Stimulated activated naive B cell treated with anti-CD40 and anti-IgM and Interleukin-4, amounts not matched to agents 10 μg/mL and 1 μg/mL and 100 μg/mL, for 72 hours (primary cell): ENCODE measurements at regions not wholly inside any gene's neighbourhood (a gene's known extent, or its start where the extent isn't known, plus 50 kb on each side); places are given as distances from the start of the nearest gene placed in this dataset.

Source experiments
- ATAC-seq, 2 donors: fragments of 150-1000 bp; cut with Tn5 transposase; replicated peaks; 2 replicates each; pipeline ENCODE4 v1.10.0; 2021; ENCODE audit warnings: moderate library complexity in 1 of 2
- DNase-seq: peaks from one replicate; pipeline ENCODE4 v3.0.0; 2021
- H3K27ac Mint-ChIP-seq: one replicate; pipeline ENCODE4 v1.8.0; 2022; ENCODE audit warnings: mild to moderate bottlenecking, mixed read lengths
- H3K27me3 Mint-ChIP-seq, 2 donors: one replicate each; pipeline ENCODE4 v1.8.0; 2022; ENCODE audit warnings: mixed read lengths in 2 of 2
- H3K36me3 Mint-ChIP-seq, 2 donors: one replicate each; pipeline ENCODE4 v1.8.0; 2022; ENCODE audit warnings: mixed read lengths in 2 of 2, mild to moderate bottlenecking in 1 of 2
- H3K4me1 Mint-ChIP-seq, 2 donors: one replicate each; pipeline ENCODE4 v1.8.0; 2022; ENCODE audit warnings: mixed read lengths in 2 of 2, mild to moderate bottlenecking in 1 of 2
- H3K4me3 Mint-ChIP-seq, 2 donors: one replicate each; pipeline ENCODE4 v1.8.0; 2022; ENCODE audit warnings: mild to moderate bottlenecking in 2 of 2, mixed read lengths in 2 of 2, moderate library complexity in 1 of 2
- H3K9me3 Mint-ChIP-seq, 2 donors: one replicate each; pipeline ENCODE4 v1.8.0; 2022; ENCODE audit warnings: mixed read lengths in 2 of 2, mild to moderate bottlenecking in 1 of 2

- DNase-seq, result no peak
Measured at GRCh38 chr9:7957803-7958202, 158.2 kb upstream of the DMAC1 start.

GRCh38 chr9:7947577-7947976, 148.0 kb upstream of the DMAC1 start:
- Mint-ChIP-seq H3K4me1 (peaks cover 5 to 9% of the 10 kb centered on the region in 2 donors), H3K27ac (no peak overlapping the region), H3K9me3 (peaks cover 0 to 1% of the 10 kb centered on the region in 2 donors), H3K4me3 (no peak overlapping the region), H3K36me3 (peaks cover 0 to 2% of the 10 kb centered on the region in 2 donors), H3K27me3 (no peaks in the 10 kb centered on the region)
- DNase-seq, result no peak
- ATAC-seq, result no peak

More at GRCh38 chr9:7957803-7958202, 158.2 kb upstream of the DMAC1 start:
- Mint-ChIP-seq H3K36me3 (no peaks in the 10 kb centered on the region), H3K27me3 (no peaks in the 10 kb centered on the region), H3K9me3 (no peaks in the 10 kb centered on the region), H3K4me1 (peaks cover 2 to 6% of the 10 kb centered on the region in 2 donors), H3K4me3 (no peak overlapping the region), H3K27ac (no peak overlapping the region)
- no peak for ATAC-seq

GRCh38 chr9:7946458-7946857, 146.9 kb upstream of the DMAC1 start:
- Mint-ChIP-seq H3K27me3 (no peaks in the 10 kb centered on the region), H3K4me1 (peaks cover 5 to 9% of the 10 kb centered on the region in 2 donors), H3K36me3 (peaks cover 0 to 2% of the 10 kb centered on the region in 2 donors), H3K9me3 (peaks cover 0 to 1% of the 10 kb centered on the region in 2 donors), H3K27ac (no peak overlapping the region), H3K4me3 (no peak overlapping the region)
- no peak for ATAC-seq
- no peak for DNase-seq

GRCh38 chr9:7944572-7944971, 145.0 kb upstream of the DMAC1 start:
- Mint-ChIP-seq H3K27ac (no peak overlapping the region), H3K9me3 (peaks cover 3 to 4% of the 10 kb centered on the region in 2 donors), H3K27me3 (no peaks in the 10 kb centered on the region), H3K36me3 (peaks cover 0 to 2% of the 10 kb centered on the region in 2 donors), H3K4me3 (no peak overlapping the region), H3K4me1 (peaks cover 5 to 9% of the 10 kb centered on the region in 2 donors)
- ATAC-seq, result no peak
- DNase-seq, result no peak

GRCh38 chr9:7937761-7938491, 138.3 kb upstream of the DMAC1 start:
- H3K4me1 Mint-ChIP-seq, result peaks cover 7 to 12% of the 10 kb centered on the region in 2 donors
- H3K27me3 Mint-ChIP-seq, result no peaks in the 10 kb centered on the region
- H3K27ac Mint-ChIP-seq, result no peak overlapping the region
- H3K4me3 Mint-ChIP-seq, result no peak overlapping the region
- DNase-seq (no peak), ATAC-seq (no peak)
- H3K9me3 Mint-ChIP-seq, result peaks cover 3 to 5% of the 10 kb centered on the region in 2 donors
- no peaks in the 10 kb centered on the region for H3K36me3 Mint-ChIP-seq

- no peak overlapping the region for H3K4me3 Mint-ChIP-seq
- no peak overlapping the region for H3K27ac Mint-ChIP-seq
- H3K9me3 Mint-ChIP-seq, result peaks cover 3 to 5% of the 10 kb centered on the region in 2 donors
- DNase-seq (no peak), ATAC-seq (no peak)
- H3K36me3 Mint-ChIP-seq, result no peaks in the 10 kb centered on the region
- H3K4me1 Mint-ChIP-seq, result peaks cover 7 to 12% of the 10 kb centered on the region in 2 donors
- H3K27me3 Mint-ChIP-seq, result no peaks in the 10 kb centered on the region
Measured at GRCh38 chr9:7936996-7937395, 137.4 kb upstream of the DMAC1 start.

- H3K4me1 Mint-ChIP-seq, result peaks cover 7 to 12% of the 10 kb centered on the region in 2 donors
- no peak for DNase-seq
- peak overlapping the region; percentile 20 to 40 for H3K4me3 Mint-ChIP-seq
- peak overlapping the region; percentile 92 for H3K27ac Mint-ChIP-seq
- ATAC-seq, result peak; percentile 5 to 34
- no peaks in the 10 kb centered on the region for H3K27me3 Mint-ChIP-seq
- peaks cover 3 to 5% of the 10 kb centered on the region in 2 donors for H3K9me3 Mint-ChIP-seq
- H3K36me3 Mint-ChIP-seq, result no peaks in the 10 kb centered on the region
Measured at GRCh38 chr9:7936163-7936562, 136.6 kb upstream of the DMAC1 start.

- Mint-ChIP-seq H3K4me1 (peaks cover 7 to 12% of the 10 kb centered on the region in 2 donors), H3K27ac (peak overlapping the region; percentile 92), H3K27me3 (no peaks in the 10 kb centered on the region), H3K4me3 (peak overlapping the region; percentile 20 to 40), H3K9me3 (peaks cover 3 to 5% of the 10 kb centered on the region in 2 donors), H3K36me3 (no peaks in the 10 kb centered on the region)
- ATAC-seq (peak; percentile 81 to 86), DNase-seq (no peak)
Measured at GRCh38 chr9:7935681-7936080, 136.1 kb upstream of the DMAC1 start.

- no peaks in the 10 kb centered on the region for H3K36me3 Mint-ChIP-seq
- no peak for ATAC-seq
- H3K4me1 Mint-ChIP-seq, result peaks cover 7 to 12% of the 10 kb centered on the region in 2 donors
- H3K27me3 Mint-ChIP-seq, result no peaks in the 10 kb centered on the region
- H3K4me3 Mint-ChIP-seq, result no peak overlapping the region
- DNase-seq, result no peak
- no peaks in the 10 kb centered on the region for H3K9me3 Mint-ChIP-seq
- H3K27ac Mint-ChIP-seq, result no peak overlapping the region
Measured at GRCh38 chr9:7932767-7933166, 133.2 kb upstream of the DMAC1 start.

- Mint-ChIP-seq H3K27ac (no peak overlapping the region), H3K9me3 (no peaks in the 10 kb centered on the region), H3K27me3 (no peaks in the 10 kb centered on the region), H3K36me3 (no peaks in the 10 kb centered on the region), H3K4me3 (no peak overlapping the region), H3K4me1 (peaks cover 2 to 4% of the 10 kb centered on the region in 2 donors)
- ATAC-seq, result no peak
- DNase-seq, result no peak
Measured at GRCh38 chr9:7930613-7931012, 131.0 kb upstream of the DMAC1 start.

- Mint-ChIP-seq H3K9me3 (peaks cover 0 to 3% of the 10 kb centered on the region in 2 donors), H3K4me3 (peak overlapping the region in 1 of 2 donors; percentile 14), H3K4me1 (peaks cover 18 to 30% of the 10 kb centered on the region in 2 donors), H3K27me3 (no peaks in the 10 kb centered on the region), H3K27ac (no peak overlapping the region), H3K36me3 (no peaks in the 10 kb centered on the region)
- no peak for DNase-seq
- ATAC-seq, result peak in 1 of 2 donors; percentile 43
Measured at GRCh38 chr9:7921545-7922197, 122.1 kb upstream of the DMAC1 start.

GRCh38 chr9:7912037-7912535, 112.5 kb upstream of the DMAC1 start:
- ATAC-seq (no peak), DNase-seq (no peak)
- H3K27ac Mint-ChIP-seq, result no peak overlapping the region
- H3K36me3 Mint-ChIP-seq, result no peaks in the 10 kb centered on the region
- H3K4me3 Mint-ChIP-seq, result no peak overlapping the region
- H3K27me3 Mint-ChIP-seq, result no peaks in the 10 kb centered on the region
- H3K9me3 Mint-ChIP-seq, result no peaks in the 10 kb centered on the region
- H3K4me1 Mint-ChIP-seq, result peaks cover 0 to 2% of the 10 kb centered on the region in 2 donors

GRCh38 chr9:7910426-7911020, 110.9 kb upstream of the DMAC1 start:
- no peak overlapping the region for H3K27ac Mint-ChIP-seq
- peaks cover 0 to 4% of the 10 kb centered on the region in 2 donors for H3K4me1 Mint-ChIP-seq
- no peak overlapping the region for H3K4me3 Mint-ChIP-seq
- H3K9me3 Mint-ChIP-seq, result peaks cover 0 to 2% of the 10 kb centered on the region in 2 donors
- no peaks in the 10 kb centered on the region for H3K36me3 Mint-ChIP-seq
- ATAC-seq, result no peak
- no peaks in the 10 kb centered on the region for H3K27me3 Mint-ChIP-seq
- no peak for DNase-seq

- no peaks in the 10 kb centered on the region for H3K36me3 Mint-ChIP-seq
- no peak overlapping the region for H3K4me3 Mint-ChIP-seq
- H3K9me3 Mint-ChIP-seq, result peaks cover 0 to 2% of the 10 kb centered on the region in 2 donors
- ATAC-seq (no peak), DNase-seq (no peak)
- H3K27ac Mint-ChIP-seq, result no peak overlapping the region
- no peaks in the 10 kb centered on the region for H3K27me3 Mint-ChIP-seq
- H3K4me1 Mint-ChIP-seq, result peaks cover 0 to 4% of the 10 kb centered on the region in 2 donors
Measured at GRCh38 chr9:7909537-7909936, 110.0 kb upstream of the DMAC1 start.
